LNCaP clone FGC (cell line): ENCODE measurements at regions not wholly inside any gene's neighbourhood (a gene's known extent, or its start where the extent isn't known, plus 50 kb on each side); places are given as distances from the start of the nearest gene placed in this dataset.

Experiments
- DNase-seq: peaks from one replicate; pipeline ENCODE4 v3.0.0-alpha.2; 2011; ENCODE audit warnings: low read depth
- H3K4me3 ChIP-seq: 2 replicates; pipeline ENCODE4 v1.5.1; 2011; ENCODE audit warnings: mild to moderate bottlenecking, low read depth, low read length, control low read depth
- TF ChIP-seq, protein P1 (sequence below): IDR thresholded peaks from 2 replicates; pipeline ENCODE4 v1.5.1; 2012; ENCODE audit warnings: mild to moderate bottlenecking; ENCODE audit not compliant: control insufficient read depth, insufficient read depth; ENCODE audit errors: extremely low read depth

DNA sequence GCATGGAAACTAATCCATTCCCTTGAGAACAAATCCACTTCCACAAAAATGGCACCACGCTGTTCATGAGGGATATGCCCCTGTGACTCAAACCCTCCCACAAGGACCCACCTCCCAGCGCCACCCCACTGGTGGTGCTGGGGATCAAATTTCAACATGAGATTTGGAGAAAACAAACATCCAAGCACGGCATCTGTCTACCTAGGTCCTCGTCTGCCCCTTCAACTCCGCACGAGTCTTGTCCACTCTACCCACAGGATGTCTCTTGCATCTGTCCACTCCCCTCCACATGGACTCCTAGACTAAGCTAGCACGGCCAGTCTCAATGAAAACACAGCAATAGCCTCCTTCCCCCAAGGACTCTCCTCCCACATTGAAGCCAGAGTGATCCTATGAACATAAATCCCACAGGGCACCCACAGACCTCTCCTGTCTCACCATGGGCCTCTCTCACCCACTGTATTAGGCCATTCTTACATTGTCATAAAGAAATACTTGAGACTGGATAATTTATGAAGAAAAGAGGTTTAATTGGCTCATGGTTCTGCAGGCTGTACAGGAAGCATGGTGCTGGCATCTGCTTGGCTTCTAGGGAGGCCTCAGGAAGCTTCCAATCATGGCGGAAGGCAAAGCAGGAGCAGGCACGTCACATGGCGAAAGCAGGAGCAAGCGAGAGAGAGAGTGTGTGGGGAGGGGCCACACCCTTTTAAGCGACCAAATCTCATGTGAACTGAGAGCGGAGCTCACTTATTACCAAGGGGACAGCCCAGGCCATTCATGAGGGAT, 101.4 kb downstream of the TOMM20 start:
- H3K4me3 ChIP-seq: no peak overlapping the region
- TF ChIP-seq, protein P1, sequence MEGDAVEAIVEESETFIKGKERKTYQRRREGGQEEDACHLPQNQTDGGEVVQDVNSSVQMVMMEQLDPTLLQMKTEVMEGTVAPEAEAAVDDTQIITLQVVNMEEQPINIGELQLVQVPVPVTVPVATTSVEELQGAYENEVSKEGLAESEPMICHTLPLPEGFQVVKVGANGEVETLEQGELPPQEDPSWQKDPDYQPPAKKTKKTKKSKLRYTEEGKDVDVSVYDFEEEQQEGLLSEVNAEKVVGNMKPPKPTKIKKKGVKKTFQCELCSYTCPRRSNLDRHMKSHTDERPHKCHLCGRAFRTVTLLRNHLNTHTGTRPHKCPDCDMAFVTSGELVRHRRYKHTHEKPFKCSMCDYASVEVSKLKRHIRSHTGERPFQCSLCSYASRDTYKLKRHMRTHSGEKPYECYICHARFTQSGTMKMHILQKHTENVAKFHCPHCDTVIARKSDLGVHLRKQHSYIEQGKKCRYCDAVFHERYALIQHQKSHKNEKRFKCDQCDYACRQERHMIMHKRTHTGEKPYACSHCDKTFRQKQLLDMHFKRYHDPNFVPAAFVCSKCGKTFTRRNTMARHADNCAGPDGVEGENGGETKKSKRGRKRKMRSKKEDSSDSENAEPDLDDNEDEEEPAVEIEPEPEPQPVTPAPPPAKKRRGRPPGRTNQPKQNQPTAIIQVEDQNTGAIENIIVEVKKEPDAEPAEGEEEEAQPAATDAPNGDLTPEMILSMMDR: no peak
- DNase-seq: no peak

DNA sequence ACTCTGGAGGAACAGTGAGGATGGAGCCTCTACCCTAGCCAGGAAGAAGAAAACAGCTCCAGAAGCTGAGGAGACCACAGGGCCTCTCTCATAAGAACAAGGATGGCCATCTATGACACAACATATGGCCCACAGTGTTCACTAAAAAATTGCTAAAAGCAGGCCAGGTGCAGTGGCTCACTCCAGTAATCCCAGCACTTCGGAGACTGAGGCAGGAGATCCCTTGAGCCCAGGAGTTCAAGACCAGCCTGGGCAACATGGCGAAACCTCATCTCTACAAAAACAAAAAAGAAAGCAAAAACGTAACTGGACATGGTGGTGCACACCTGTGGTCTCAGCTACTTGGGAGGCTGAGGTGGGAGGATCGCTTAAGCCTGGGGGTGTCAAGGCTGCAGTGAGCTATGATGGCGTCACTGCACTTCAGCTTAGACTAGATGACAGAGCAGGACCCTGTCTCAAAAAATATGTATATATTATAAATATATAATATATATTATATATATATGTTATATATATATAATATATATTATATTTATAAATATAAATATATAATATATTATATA, 103.1 kb downstream of the TOMM20 start:
- no peak for DNase-seq
- TF ChIP-seq, protein P1: no peak
- no peak overlapping the region for H3K4me3 ChIP-seq

DNA sequence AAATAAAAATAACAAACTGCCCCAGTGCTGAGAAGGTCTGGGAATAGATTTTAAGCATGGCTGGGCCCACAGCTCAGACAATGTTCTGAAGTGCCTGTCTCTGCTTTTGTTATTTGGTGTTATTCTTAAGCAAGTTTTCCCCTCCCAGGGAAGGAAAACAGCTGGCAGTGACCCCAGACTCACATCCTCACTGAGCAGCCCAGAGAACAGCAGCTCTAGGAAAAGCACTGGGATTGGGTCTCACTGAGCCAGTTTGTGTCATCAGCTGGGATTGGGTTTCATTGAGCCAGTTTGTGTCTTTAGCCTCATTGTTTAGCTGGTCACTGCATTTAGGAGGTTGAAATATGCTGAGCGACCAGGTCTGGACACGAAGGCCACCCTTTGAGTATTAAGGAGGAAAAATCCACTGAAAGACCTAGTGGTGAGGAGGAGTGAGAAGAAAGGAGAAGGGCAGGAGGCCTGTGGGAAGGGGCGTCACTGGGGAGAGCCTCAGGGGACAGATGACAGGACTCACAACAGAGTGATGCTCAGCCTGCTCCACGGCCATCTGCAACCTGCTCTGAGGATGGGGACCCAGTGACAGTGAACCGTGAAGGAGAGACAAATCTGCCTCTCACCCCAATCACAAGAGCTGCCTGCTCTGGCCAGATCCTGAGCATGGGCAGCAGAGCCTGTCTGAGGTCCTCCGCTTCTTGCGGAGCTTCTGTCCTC, 103.8 kb downstream of the TOMM20 start:
- TF ChIP-seq, protein P1: no peak
- no peak overlapping the region for H3K4me3 ChIP-seq
- DNase-seq: no peak

DNA sequence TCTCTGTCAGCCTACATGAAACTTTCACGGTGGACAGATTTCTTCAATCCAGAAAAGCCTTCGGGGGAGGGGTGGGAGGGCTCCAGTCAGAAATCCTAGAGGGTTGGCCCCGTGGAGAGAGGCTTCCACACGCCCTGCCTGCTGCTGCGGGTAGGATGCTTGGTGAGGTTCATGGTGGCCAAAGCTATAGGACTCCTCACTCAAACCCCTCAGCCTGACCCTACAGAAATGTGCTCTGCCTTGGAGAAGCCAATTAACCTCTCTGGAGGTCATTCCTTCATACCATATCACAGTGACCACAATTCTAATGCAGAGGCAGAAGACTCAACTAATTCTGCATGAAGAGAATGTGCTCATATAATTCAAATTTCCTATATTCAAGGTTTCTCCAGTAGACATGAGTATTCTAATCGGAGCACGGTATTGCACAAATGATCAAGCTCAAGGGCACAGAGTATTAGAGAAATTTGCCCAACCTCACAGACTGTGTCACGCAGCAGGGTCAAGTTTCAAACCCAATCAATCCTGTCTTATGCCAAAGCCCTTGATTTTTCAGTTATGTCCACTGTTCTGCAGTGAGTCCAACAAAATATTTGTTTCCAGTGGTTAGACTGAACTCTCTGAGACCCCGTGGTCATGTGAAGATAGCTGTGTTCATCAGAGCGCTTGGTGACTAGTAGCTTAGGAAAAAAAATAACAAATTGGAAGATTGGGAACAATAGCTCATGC, 104.8 kb downstream of the TOMM20 start:
- H3K4me3 ChIP-seq: no peak overlapping the region
- TF ChIP-seq, protein P1: no peak
- DNase-seq: no peak

DNA sequence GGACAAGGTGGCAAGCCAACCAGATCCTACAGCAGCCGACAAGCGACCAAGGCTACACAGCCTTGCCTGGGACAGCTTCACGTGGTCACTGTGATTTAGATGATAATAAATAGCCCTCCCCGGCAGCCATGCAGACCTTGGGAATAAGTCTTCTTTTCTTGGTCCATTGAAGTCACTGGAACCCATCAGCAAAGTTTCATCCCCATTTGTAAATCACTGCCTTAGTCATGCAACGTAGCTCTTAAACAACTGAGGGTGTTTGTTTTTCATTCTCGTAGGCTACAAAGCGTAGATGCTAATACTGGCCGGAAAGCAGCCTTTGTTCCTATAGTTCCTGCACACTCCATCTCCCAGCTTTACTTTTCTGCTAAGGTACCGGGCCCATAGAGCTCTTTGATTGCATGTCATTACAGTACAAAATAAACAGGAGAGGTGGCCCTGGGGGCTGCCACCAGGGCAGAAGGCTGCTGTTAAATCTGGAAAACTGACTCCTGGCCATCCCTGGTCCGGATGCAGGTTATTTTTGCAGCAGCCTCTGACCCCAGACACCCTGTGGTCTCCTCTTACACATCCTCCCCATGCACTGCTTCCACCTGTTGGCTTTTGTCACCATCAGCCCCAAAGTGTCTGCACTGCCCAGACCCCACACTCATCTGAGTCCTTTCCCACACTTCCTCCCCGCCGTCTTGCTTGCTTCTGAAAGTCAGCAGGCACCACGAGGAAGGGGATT, 105.5 kb downstream of the TOMM20 start:
- TF ChIP-seq, protein P1: no peak
- no peak overlapping the region for H3K4me3 ChIP-seq
- no peak for DNase-seq

DNA sequence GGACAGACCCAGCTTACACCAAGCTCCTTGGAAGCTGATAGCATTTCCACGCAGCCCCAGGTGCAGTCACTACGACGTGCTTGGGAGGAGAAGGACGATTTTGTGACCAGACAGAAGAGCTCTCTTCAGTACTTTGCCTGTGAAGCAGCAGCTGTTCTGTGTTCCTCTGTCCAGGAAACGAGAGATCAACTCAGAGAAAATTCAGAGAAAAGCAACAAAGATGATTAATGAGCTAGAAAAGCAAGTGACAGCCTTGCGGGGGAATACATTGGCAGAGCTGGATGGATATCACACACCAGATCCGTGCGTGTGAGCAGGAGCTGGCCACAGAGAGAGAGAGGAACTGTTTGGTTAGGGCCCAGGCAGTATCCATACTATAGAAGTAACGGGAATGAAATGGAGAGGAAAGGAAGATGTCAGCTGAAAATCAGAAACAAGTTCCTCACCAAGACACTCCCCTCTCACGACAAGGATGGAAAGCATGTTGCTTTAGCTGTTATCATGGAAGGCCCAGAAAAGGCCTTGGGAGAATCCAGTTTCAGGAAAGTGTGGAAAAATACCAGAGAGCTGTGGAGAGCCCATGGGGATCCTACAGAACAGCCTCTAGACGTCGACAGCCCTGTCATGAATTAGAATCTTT, 106.2 kb downstream of the TOMM20 start:
- H3K4me3 ChIP-seq: no peak overlapping the region
- DNase-seq: no peak
- TF ChIP-seq, protein P1: no peak
